ENCODE measurements at regions not wholly inside any gene's neighbourhood (a gene's known extent, or its start where the extent isn't known, plus 50 kb on each side); places are given as distances from the start of the nearest gene placed in this dataset.
"Not testable (repeated sequence)": the region's sequence is repeated elsewhere in the genome, so short reads cannot be mapped to it uniquely, and the experiment has no call there.

DNA sequence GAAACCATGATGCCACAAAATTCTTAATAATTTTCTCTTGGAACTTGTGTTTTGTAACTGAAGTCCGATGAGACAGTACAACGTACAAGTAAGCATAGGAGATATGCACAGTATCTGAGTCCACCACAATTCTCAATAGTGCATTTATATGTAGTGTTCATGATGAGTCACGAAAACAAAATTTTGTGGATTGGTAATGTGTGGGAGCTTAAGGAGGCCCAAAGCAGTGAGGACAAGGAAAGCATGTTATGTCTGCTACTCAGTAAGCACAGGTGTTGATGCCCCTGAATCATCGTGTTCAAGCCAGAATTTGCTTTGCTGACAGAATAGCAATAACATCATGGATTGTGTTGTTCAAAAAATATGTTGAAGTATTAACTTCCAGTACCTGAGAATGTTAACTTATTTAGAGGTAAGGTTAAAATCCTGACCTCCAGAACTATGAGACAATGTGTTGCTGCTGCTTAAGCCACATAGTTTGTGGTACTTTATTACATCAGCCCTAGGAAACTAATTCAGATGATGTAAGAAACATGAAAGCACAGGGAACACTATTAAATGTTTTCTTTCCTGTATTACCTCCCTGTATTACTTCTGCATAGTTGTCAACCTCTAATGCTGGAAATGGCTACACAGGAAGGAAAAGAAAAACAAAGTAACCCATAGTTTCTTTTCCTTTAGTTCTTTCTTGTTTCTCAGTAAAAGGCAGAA lies 201.3 kb downstream of the SLITRK6 start:
- peak; percentile 78 for DNase-seq

DNA sequence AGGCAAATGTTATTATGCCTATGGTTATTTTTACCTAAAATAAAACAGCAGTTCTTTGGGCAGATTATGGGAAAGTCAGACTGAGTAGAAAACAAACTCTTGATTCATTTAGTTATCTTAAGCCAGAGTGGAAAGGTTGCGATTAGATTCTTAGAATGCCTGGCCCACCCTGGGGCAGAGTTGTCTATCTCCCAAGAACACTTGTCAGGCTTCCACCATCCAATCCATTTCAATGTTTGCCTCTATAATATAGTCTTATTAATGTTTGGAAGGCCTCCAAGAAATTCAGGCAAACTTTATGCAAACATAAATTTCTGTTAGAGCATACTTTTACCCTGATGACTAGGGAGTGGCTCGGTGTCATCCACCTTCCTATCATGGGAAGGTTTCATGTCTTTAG lies 207.0 kb downstream of the SLITRK6 start:
- peak; percentile 94 for DNase-seq

DNA sequence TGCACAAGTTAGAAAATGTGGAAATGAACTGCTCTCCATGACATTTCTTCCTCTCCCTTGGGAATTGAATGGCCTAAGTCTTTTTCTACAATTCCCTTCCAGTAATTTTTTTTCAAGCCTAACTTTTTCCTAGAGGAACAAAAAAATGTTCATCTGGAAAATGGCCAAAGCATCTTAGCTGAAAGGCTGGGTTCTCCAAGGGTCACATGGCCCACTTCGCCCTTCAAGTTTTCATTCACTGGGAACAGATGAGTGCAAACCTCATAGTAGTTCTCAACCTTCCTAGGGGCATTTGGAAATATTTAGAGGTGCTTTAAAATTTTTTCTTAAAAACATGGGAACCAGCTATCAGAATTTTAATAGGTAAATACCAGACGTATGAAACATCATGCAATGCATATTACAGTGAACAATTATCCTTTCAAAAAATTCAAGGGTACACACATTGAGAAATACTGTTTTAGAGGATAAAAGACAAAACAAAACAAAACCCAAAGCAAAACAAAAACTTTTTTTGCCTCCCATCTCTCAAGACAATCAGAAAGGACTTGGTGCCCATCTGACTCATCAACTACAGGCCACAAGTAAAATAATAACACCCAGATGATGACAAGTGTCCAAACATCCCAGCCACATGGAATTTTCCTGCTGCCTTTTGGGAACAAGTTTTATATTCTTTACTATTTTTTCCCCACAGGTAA lies 208.8 kb downstream of the SLITRK6 start:
- no peak for DNase-seq

DNA sequence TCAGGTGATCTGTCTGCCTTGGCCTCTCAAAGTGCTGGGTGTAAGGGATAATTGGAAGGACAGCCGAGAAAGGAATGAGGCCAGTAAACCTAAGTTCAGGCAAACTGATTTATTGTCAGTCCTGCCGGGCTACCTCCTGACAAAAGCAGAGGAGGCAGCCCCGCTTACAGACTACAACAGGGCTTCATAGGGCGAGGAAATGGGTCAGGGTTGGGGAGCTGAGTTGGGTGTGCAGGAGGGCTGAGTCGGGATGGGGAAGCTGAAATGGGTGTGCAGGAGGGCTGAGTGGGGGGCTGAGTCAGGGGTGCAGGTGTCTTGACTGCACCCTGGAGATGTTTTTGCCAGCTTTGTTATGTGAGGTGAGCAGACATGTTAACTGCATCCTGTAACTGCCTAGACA lies 210.2 kb downstream of the SLITRK6 start:
- no peak for DNase-seq

DNA sequence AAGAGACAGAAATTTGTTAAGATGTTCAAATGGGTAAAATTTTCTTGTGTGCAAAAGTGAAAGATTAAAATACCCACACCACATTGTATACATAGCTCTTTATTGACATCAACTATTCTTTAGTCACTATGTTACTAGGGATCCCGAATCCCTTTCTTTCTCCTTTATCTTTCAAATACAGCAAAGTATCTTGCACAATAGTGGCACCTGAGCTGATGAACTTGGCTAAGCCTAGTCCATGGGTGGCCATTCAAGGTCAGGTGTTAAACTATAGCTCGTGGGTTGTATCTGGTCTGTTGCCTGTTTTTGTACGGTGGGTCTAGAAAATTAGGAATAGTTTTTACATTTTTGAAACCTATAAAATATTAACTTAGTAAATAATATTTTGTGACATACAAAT lies 210.9 kb downstream of the SLITRK6 start:
- DNase-seq: peak; percentile 46

DNA sequence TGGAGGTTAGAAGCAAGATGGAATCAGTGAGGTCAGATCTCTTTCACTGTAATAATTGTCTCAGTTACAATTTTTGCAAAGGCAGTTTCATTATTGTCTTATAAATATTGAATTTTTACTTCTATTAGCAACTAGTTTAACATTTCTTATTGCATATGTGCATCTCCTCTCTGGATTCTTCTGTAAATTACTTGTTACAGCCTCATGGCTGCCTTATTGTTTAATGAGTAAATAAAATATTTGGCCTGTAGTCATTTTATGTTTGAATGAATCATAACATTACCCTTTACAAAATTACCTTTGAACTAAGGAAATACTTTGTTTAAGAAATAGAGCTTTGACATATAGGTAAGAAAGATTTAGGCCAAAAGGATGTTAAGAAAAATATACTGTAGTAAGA lies 212.4 kb downstream of the SLITRK6 start:
- DNase-seq: no peak

DNA sequence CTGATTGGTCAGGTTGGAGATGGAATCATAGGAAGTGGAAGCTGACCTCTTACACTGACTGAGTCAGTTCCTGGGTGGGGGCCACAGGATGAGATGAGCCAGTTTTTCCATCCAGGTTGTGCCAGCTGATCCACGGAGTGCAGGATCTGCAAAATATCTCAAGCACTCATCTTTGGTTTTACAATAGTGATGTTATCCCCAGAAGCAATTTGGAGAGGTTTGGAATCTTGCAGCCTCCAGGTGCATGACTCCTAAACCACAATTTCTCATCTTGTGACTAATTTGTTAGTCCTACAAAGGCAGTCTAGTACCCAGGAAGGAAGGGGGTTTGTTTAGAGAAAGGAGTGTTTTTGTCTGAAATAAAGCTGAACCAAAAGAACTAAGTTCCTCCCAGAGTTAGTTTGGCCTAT lies 212.8 kb downstream of the SLITRK6 start:
- peak; percentile 16 for DNase-seq

DNA sequence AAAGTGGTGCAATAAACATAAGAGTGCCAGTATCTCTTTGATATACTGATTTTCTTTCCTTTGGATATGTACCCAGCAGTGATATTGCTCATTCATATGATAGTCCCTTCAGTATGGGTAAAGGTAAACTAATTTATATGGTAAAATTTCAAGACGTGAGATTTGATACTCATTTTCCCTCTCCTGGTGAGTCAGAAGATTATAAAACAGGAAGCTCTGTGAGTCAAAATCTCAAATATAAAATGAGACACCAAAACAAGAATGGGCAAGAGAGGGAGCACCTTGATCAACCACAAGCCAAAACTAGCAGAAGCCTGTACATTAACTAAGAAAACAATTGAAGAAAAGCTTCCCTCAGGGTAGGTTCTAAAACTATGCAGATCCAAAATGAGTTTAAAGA lies 216.3 kb downstream of the SLITRK6 start:
- DNase-seq: peak; percentile 44

DNA sequence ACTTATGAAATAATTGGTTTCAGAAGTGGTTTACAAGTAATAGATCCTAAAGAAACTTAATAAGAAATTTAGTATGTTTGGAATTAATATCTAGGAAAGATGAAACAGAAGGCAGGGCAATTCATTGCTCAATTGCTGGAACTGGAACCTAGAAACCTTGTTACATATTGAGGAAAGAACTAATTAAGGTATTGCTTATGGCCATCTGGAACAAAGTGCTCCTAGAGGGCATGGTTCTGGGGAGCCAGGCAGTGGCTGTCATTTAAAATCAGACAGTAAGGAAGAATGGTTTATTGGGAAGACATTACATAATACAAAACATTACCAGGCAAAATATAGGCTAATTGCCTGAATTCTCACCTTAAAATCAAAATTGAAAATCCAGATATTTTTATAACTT lies 224.1 kb downstream of the SLITRK6 start:
- DNase-seq: no peak

DNA sequence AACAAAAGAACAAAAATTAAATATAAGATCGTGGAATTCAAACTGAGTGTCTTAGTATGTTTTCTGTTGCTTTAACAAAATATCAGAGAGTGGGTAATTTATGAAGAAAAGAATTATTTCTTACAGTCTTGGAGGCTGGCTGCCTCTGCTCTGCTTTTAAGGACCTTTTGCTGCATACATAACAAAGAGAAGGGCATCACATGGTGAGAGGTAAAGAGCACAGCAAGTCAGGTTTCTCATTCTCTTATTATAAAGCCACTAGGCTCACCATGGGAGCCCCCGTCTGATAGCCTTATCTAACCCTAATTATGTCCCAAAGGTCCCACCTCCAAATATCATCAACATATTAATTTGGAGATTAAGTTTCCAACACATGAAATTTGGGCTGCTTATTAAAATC lies 231.3 kb downstream of the SLITRK6 start:
- DNase-seq: no peak

DNA sequence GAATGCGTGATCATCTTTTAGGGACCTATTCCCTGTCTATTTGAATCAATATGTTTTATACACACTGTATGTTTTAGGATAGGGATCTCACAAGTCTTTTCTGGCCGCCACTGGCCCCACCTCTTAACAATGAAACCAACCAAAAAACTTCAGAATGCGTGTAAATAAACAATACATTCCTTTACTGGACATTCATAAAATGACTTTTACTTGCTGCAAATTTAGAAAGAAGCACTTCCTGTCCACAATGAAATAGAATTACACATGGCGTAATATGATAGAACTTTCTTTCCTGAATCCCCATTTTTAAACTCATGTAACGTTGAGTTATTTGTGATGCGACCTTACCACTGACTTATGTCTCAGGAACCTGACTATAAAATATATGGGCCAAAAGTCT lies 233.6 kb downstream of the SLITRK6 start:
- no peak for DNase-seq

DNA sequence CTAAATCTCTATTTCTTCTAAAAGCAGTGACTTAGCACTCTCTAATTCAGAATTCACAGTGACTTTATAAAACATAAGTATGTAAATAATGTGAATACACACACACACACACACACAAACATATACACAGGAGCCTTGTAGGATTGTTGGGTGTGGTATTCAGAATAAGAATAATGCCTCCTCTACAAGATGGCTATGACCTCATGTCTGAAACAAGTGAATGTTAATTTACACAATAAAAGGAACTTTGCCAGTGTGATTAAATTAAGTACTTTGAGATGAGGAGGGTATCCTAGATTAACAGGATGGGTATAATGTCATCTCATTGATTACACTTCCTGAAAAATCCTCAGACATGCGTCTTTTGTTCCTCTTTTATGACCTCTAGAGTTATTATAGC lies 234.6 kb downstream of the SLITRK6 start:
- DNase-seq: peak; percentile 66

DNA sequence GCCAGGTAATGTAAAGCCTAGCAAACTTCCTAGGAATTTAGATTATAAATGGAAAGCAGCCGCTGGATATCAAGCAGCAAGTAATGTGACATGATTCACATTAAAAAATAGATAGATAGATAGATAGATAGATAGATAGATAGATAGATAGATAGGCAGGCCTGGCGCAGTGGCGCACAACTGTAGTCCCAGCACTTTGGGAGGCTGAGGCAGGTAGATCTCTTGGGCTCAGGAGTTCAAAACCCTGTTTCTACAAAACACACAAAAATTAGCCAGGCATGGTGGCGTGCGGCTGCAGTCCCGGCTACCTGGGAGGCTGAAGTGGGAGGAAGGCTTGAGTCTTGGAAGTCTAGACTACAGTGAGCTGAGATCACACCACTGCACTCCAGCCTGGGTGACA lies 236.9 kb downstream of the SLITRK6 start:
- DNase-seq: no peak

DNA sequence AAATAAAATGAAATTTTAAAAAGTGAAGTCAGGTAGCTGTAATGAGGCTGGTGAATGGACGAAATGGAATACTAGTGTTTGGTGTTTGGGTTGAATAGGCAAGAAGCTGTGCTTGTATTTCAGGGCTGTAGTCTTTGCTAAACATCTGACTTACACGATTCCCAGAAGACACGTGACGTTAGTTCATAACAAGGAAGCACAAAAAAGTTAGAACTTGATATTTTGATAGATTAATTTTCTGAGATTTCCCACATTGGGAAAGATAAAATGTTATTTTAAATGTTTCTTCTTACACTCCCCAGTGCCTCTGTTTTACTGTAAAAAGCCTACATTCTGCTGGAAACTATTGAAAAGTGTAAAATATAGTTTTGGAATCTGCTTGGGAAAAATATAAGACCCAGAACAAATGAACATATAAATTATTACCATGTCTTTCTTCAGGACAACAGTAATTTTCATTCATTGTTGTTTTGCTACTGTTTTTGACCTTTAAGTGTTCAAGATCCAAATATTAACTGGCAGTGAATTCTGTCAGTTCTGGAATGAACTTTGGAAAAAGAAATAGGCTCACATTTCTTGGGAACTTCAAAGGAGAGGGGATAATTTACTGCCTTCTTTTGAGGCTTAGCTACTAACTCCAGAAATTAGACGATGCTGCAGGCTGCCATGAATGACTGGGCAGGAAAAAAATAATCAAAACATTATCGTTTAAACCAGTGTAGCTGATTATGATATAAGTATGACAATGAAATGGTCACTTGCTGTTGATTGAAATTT lies 241.3 kb downstream of the SLITRK6 start:
- no peak for DNase-seq

DNA sequence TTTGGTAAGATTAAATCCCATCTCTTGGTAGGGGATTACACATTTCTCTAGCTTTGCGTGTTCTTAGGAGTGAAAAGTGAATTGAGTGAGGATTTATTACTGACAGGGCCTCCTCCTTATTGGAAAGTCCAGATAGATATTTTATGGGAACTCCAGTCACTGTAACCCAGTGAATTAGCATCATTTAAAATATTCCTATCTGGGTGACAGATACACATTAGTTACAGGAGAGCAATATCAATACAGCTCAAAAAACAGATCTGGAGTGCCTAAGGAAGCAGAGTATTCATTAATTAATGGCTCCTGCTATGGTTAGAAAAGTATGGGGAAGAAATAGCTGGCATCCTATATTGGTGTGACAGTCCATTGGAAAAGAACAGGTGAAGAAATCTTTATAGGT lies 248.2 kb downstream of the SLITRK6 start:
- DNase-seq: no peak

DNA sequence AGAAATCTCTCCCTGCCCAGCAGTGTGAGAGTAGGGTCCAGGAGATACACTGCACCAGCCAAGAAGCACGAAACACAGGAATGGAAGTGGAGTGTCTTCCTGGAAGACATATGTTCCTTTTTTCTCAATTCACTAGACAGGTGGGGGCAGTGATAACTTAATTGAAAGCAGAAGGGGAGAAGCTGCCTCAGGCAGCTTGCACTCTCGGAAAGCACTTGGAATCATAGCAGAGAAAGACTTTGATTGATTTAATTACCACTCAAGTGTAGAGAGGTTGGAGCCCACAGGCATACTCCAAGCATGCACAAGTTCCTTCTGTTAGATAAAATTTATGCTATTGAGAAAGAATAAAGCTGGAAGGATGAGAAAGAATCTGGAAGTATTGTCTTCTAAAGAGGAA lies 249.4 kb downstream of the SLITRK6 start:
- no peak for DNase-seq

DNA sequence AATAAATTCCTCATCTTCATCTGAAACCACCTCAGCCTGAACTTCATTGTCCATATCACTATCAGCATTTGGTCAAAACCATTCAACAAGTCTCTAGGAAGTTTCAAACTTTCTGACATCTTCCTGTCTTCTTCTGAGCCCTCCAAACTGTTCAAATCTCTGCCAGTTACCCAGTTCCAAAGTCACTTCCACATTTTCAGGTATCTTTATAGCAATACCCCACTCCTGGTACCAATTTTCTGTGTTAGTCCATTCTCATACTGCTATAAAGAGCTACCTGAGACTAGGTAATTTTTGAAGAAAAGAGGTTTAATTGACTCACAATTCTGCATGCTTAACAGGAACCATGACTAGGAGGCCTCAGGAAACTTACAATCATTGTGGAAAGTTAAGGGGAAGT lies 250.4 kb downstream of the SLITRK6 start:
- DNase-seq: not testable (repeated sequence)

DNA sequence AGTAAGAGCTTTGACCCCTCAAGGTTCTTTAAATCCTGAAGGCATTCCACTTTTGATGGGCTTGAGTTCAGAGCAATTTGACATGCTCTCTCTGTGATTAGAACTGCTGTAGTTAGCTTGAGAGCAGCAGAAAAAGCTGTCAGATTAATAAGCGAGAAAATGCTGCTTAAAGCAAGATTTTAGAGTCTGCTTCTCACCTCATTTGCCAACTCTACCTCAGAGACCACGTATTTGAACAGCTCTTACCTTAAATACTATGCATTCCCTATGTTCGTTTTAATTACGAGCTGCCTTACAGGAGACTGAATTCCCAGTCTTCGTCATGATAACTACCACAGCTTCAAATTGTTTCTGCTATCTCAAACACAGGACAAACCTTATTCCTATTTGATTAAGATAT lies 253.4 kb downstream of the SLITRK6 start:
- DNase-seq: no peak

DNA sequence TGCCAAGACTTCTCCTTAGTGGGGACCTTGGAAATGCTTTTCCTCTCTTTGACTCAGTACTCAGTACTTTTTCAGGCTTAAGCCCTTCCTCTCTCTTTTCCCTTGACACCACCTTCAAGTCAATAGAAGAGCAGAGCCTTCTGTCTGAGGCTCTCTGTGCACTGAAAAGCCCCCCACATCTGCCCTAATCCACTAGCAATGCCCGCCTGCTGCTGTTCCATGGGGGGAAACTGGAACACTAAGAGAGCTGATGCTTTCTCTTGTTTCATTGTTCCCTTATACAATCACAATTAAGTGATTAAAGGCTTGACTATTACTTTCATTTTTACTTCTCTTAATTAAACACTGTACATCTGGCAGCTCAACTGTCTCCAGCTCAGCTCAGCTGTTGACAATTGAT lies 254.5 kb downstream of the SLITRK6 start:
- DNase-seq: no peak

DNA sequence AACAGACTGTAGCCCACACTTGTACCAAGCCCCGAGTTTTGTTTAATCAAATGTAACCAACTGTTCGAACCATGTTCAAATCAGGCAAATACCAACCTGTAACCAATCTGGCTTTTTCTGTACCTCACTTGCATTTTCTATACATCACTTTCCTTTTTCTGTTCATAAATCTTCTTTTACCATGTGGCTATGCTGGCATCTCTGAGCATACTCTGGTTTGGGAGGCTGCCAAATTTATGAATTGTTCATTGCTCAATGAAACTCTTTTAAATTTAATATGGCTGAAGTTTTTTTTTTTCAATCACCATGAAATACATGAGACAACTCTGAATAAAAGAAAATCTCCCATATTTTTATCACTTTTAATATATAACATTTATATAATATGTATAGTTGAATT lies 256.1 kb downstream of the SLITRK6 start:
- DNase-seq: peak; percentile 63

DNA sequence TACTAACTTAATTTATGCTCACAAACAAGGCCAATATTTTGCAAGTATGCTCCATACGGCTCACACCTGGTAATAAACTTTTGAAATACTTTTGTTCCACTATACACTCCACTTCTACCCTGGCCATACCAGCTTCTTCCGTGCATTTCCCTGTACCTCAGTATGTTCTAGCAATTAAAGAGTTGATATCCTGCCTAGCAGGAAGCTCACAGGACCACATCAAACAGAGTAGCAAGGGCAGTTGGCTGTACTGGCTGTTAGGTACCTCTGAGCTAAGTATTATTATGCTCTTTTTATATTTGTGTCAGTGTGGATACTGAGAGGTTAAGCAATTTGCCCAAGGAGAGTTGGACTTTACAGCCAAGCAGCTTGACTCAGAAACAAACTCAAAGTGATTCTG lies 257.7 kb downstream of the SLITRK6 start:
- no peak for DNase-seq

DNA sequence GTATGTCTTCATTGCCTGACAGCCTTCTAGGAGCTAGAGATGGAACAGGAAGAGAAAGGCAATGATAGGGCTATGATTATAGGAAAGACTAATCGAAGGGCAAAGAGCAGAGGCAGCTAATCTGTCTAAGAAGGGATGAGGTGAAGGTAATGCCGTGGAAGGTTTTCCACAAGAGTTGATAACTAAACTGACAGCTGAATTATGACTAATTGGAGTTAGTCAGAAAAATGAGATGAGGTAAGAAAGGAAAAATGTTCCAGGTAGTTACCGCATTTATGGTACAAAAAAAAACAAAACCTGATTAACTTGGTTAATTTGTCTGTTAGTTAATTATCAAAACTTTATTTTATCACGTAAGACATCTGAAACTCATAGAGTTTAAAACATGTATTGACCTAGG lies 260.3 kb downstream of the SLITRK6 start:
- no peak for DNase-seq

DNA sequence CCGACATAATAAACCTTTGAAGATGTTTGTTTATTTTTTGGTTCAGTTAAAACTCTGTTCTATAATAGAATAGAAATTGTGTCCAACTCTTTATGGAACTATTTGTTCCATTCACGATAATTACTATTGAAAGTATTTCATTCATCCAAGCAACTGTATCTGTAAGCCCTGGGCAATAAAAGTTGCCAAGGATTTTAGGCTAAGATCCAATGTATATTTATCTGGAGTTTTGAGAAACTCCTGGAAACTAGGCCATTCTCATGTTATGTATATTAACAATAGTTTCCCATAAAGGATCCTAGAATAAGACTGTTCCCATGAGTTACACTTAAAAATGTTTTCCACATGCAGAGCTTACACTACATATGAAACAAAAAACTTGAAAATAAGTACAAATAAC lies 261.6 kb downstream of the SLITRK6 start:
- no peak for DNase-seq

DNA sequence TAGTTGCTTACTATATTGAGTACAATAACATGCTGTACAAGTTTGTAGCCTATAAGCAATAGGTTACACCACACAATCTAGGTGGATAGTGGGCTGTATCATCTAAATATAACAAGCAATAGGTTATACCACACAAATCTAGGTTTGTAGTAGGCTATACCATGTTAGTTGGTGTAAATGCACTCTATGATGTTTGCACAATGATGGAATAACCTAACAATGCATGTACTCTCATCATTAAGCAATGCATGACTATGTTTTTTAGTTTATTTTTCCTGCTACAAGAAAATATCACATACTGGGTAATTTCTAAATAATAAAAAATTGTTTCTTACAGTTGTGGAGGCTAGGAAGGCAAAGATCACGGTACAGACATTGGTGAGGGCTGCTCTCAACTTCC lies 262.5 kb downstream of the SLITRK6 start:
- DNase-seq: no peak

All from OCI-M1 (cell line).